NCI-H345 treated with DMSO at 0.1 percent for 48 hours (cell line): ENCODE measurements at regions not wholly inside any gene's neighbourhood (a gene's known extent, or its start where the extent isn't known, plus 50 kb on each side); places are given as distances from the start of the nearest gene placed in this dataset.
"Not testable (repeated sequence)": the region's sequence is repeated elsewhere in the genome, so short reads cannot be mapped to it uniquely, and the experiment has no call there.

Source experiments
- DNase-seq: peaks from one replicate; lab custom pipeline; 2025; ENCODE audit not compliant: unreplicated experiment; lab: John Stamatoyannopoulos, UW

DNA sequence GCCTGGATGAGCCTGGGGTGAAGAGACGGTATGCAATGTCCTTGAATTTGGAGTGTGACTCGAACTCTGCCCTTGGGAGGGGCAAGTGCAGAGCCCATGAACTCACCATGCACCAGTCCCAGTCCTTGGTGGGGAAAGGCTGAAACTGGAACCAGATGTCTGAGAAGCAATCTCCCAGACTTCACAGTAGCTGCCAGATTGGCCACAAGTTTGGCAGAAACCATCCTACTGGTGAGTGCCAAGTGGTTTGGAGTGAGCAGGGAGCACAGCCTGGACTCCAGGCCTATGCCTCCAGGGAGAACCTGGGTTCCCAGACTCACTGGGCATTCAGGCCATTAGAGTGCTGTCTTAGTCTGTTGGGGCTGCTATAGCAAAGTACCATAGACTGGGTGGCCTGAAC, 99.6 kb upstream of the LYZL1 start:
- DNase-seq: no peak

DNA sequence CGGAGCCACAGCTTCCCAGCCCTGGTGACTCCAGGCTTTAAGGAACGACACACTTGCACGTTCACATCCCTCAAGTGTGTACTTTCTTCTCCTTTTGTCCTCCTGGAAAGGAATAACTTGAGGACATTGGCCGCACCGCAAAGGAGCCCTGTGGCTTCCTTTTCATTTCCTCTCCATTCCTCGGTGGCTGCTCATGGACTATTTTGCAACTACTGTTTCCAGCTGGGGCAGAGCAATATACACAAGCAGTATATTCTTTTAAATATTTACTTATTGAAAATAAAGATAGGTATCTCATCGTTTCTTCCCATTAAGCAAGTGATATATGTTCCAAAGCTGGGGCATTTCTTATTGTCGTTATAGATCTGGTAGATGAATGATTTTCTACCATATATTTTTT, 97.2 kb upstream of the LYZL1 start:
- DNase-seq: no peak

DNA sequence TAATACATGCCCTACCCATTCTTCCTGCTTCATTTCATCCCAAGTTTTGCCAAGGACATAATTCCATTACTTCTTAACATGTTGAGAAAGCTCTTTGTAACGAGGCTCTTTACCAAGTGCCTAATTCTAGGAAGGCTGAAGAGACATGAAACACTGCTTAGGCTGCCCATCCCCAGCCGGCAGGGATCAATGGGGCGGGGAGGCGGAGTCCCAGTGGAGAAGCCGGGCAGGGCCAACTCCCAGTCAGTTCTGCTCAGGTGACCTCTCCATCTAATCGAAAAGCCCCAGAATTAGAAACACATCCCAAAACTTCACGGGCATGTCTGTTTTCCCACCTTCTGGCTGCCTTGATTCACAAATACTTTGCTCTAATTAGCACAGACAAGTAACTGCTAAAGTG, 89.5 kb upstream of the LYZL1 start:
- DNase-seq: no peak

DNA sequence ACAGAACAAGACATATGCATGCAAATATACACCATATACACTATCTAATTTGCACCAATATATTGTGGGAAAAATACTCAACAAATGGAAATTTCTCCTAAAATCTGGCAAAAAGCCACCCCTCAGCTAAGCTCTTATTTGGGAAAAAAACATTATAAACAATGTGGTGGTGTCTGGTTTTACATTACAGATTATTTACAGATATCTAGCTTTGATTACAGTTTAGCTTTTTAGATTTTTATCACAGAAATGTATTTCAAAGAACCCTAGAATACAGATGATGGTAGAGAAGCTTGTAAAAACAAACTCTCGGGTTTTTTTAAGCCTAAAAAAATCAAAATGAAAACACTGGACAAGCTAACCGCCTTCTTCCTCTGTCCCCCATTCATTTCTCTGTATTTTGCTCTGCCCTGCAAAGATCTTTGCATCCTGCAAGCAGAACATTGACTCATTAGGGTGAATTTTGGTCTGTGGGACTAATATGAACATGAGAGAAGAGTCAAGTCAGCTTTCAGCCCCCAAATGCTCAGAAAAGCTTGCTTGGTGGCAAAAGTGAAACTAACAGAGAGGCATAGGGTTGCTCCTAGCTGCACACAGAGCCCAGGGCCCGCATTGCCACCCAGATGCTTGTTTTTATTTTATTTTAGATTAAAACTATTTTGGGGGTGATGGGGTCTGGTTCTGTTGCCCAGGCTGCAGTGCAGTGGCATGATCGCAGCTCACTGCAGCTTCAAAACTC, 88.8 kb upstream of the LYZL1 start:
- no peak for DNase-seq

DNA sequence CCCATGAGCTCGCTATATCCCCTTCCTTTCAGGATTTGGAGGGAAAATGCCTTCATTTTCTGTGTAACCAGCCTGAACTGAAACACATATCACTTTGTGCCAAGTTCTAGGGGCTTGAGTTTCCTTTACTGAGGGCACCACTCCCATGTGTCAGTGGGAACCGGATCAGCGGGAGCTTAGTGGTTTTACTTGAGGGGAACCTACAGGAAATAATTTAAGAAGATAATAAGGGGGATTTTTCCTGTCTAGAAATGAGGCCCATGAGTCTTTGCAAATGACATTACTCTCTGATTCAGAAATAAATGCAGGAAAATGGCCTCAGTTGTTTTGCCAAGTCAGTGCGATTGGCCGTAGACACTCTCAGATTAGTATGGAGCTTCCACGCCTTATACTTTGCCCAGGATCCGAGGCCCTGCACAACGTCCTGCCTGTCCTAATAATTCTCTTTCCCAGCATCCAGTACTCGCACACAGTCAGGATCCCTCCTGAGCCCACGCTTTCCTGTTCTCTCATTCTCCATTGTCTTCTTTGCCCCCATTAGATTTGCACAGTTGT, 86.4 kb upstream of the LYZL1 start:
- no peak for DNase-seq

DNA sequence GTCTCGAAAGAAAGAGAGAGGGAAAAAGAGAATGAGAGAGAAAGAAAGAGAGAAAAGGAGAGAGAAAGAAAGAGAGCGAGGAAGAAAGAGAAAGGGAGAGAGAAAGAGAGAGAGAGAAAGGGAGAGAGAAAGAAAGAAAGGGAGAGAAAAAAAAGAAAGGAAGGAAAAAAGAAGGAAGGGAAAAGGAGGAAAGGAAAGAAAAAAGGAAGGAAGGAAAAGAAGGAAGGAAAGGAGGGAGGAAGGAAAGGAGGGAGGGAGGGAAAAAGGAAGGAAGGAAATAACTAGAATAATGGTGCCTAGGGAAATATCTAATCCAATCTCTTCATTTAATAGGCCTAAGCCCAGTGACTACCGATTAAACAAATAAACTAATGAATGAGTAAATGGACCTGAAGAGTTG, 85.4 kb upstream of the LYZL1 start:
- DNase-seq: no peak

DNA sequence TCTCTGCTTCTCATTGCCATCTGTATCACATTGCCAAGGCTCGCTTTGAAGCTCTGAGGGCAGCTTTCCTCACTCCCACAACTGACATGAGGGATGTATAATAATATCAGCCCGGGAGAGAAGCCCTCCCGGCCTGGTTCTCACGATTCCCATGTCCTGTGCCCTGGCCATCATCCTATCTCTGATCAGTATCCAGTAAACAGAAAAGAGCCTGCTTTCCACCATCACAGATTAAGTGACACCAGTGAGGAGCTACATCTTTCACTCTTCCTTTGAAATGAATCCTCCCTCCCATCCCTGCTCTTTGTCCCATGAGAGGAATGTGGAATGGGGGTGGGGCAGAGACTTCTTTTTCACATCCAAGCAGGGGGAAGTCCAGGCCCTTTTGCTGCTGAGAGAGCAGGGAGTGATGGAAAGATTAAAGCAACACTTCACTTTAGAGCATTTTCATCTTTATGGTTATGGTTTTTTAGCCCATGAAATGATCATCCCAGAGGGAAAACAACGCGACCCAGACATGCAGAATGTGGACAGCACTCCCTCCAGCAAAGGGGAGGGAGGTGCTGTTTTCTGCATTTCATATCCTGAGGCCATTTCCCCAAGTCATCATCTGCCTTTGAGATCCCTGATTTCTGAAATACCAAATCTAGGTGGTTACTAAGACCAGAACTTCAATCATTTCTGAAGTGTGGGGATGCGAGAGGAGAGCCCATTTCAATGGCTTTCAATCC, 84.6 kb upstream of the LYZL1 start:
- no peak for DNase-seq

DNA sequence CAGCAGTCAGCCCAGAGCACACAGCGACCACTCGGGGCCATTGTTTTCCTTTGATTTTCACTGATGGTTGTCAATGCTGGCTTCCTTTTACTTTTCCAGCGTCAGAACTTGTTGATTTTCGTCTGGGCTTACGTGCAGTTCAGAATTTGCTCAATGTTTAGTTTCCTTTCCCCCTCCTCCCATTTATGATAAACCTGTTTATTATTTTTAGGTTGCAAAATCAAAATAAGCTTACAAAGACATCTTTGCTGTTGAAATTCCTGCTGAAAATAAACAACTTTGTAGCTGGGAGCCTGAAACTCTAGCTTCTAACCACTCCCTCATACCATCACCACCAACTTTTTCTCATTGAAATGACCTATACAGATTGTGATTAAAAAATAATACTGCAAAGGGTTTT, 83.1 kb upstream of the LYZL1 start:
- DNase-seq: no peak

DNA sequence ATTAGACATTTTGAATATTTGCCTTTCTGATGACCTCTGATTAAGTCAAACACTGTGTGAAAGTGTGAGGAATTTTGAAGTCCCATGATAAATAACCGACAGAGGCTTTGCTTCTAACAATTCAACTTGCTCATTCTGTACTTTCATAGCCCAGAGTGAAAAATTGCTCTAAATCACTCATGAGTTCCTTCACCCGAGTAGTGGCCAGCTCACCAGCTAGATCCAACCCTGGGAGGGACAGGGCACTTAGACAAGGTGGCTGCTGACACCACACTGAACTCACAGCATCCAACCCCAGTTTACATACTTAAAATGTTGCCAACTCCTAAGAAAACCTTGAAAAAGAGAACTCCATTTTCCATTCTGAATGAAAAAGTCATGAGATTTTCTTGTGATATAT, 80.0 kb upstream of the LYZL1 start:
- no peak for DNase-seq

DNA sequence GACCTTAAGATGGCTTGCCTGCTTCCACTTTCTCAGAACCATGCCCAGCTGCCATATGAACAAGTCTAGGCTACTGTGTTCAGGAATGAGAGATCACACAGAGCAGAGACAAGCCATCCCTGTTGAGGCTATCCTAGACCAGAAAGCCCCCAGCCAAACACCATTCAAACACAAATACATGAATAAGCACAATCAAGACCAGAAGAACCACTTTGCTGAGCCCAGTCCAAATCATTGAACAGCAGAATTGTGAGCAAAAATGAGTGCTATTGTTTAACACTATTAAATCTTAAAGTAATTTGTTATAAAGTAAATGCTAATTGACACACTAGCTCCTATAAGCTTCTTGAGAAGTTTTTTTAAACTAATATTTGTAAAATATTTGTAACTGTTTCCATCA, 79.0 kb upstream of the LYZL1 start:
- DNase-seq: no peak

DNA sequence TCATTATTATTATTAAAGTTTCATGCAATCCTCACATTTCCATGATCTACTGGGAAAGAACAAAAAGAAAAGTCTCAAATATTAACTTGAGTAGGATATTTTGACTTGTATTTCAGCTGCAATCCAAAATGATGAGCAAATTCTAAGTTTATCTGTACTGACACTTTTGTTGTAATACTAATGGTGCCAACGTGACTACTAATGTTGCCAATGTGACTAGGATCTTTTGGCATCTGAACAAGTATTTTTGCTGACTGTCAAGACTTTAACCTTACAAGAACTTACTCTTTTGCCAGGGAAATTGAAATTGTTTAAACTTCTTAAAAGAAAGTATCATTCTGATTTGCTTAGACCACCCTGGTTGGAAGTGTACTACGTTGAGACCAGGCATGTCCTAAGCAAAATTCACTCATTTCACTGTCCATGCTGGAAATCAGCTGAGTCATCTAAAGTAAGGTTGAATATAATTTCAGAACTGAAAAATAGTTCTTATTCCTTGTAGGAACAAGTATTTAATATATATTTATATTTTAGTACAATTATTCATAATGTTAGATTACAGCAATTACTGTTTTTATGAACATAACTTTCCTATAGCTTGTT, 78.5 kb upstream of the LYZL1 start:
- no peak for DNase-seq

DNA sequence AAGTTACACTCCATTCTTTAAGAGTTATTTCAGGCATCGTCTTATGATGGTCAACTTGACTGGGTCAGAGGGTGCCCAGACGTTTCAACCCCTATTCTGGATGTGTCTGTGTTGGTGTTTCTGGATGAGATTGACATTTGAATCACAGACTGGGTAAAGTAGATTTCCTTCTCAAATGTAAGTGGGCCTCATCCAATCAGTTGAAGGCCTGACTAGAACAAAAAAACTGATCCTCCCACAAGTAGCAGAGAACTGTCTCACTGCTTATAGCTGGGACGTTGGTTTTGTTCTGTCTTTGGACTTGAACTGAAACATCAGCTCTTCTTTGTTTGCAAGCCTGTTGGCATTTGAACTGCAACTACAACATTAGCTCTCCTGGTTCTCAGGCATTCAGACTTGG, 76.3 kb upstream of the LYZL1 start:
- DNase-seq: no peak

DNA sequence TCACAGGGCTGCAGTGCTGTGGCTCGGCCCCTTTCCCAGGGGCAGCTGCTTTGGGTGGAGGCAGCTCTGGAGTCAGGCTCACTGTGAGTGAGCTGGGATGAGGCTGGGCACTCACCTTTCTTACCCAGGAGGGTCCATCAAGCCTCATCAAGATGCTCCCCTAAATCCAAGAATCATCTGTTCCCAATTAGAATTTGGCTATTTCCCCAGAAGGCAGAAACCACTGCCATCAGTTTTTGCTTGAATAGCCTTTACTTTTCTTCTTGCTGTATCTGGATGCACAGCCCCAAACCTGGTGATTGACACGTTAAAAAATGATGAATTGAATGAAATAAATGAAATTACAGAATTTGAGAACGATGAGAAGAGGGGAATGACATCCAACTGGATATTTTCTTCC, 74.3 kb upstream of the LYZL1 start:
- DNase-seq: no peak

DNA sequence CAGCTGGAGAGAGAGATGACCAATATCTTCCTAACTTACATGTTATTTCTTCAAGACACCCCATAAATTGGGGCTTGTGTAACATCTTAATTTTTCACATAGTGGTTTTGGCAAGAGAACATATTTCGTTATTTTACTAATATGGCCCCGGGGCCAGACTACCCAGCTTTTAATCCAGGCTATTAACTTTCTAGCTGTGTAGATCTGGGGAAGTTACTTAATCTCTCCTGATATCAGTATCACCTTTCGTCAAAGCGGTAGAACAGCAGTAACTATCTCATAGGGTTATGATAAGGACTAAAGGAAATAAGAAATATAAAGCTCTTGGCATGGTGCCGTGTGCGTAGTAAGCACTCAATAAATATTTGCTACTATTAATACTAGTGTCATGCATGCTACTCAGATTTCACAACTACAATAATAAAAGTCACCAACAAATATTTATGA, 71.6 kb upstream of the LYZL1 start:
- no peak for DNase-seq

DNA sequence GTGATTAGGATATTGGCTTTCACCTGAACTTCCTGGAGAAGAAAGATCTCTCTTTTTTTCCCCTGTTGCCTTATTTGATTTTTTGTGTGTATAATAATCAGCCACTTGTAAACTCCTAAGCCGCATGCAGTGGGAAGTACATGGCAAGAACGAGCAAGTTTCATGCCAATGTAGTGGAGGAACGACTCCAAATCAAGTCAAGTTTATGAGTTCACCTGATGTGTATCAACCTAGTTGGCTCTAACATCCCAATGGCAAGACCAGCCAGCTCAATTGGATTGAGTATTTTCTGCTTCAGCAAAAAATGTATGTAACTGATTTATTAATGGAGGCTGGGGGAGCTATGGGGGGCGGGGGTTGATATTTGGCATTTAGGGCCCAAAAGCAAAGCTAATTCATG, 65.5 kb upstream of the LYZL1 start:
- DNase-seq: no peak

DNA sequence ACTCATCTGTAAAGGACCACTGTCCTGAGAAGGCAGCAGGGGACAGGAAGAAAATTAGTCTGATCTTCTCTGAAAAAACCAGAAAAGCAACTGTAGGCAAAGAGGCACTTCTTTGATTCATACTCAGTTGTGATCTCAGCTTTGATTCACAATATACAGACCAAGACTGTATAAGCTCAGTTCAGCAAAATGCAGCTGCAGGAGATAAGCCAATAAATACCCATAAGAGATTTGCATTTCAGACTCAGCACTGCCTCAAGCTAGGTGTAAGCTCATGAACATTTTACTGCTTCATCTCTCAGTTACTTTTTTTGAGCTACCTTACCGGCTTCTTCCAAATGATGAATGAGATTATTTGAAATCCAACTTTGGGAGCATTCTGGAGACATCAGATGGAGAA, 64.2 kb upstream of the LYZL1 start:
- DNase-seq: no peak

DNA sequence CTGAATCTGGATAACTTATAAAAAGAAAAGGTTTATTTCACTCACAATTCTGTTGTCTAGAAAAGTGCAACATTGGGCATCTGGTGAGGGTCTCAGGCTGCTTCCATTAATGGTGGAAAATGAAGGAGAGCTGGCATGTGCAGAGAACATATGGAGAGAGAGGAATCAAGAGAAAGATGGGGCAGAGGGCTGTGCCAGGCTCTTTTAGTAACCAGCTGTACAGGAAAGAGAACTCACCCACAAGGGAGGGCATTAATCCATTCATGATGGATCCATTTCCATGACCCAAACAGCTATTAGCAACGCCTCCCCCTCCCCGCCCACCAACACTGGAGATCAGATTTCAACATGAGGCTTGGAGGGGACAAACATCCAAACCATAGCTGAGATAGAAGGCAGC, 61.7 kb upstream of the LYZL1 start:
- DNase-seq: no peak

DNA sequence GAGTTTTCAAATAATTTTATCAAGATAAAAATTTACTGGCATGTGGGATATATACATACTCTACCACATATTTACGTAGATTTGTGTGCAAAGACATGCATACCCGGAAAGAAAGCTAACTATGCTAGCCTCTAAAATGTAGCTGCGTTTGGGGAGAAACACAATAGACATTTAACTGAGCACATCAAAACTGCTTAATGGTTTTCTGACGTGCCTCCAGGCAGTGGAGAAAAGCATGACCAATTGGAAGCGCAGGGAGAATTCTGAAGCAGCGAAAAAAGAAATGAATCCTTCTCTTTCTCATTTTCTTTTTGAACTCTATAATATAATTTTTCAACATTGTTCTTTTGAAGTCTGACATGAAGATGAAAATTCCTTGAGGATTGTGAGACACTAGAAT, 60.3 kb upstream of the LYZL1 start:
- DNase-seq: no peak

DNA sequence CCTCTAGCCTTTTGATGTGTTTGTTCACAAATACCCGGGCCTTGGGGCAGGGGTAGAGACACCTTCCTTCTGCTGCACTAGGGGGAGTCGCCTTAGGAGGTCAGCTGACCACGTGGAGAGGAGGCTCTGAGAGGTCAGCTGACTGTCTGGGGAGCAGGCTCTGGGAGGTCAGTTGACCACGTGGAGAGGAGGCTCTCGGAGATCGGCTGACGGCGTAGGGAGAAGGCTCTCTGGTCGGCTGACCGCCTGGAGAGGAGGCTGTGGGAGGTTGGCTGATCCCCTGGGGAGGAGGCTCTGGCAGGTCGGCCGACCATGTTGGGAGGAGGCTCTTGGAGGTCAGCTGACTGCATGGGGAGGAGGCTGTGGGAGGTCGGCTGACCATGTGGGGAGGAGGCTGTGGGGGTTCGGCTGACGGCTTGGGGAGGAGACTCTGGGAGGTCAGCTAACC, 59.6 kb upstream of the LYZL1 start:
- DNase-seq: no peak

DNA sequence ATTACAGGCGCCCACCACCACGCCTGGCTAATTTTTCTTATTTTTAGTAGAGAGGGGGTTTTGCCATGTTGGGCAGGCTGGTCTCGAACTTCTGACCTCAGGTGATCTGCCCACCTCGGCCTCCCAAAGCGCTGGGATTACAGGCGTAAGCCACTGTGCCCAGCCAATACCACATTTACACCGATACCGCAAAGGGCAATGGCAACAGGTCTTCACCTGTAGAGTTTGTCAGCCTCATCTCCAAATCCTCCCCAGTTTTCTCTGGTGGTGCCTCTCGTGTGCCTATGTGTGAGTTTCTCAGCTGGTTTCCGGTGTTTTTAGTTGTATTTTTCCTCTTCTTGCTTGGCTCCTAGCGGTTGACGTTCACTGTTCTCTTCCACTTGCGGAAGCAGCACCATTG, 52.0 kb upstream of the LYZL1 start:
- DNase-seq: not testable (repeated sequence)

DNA sequence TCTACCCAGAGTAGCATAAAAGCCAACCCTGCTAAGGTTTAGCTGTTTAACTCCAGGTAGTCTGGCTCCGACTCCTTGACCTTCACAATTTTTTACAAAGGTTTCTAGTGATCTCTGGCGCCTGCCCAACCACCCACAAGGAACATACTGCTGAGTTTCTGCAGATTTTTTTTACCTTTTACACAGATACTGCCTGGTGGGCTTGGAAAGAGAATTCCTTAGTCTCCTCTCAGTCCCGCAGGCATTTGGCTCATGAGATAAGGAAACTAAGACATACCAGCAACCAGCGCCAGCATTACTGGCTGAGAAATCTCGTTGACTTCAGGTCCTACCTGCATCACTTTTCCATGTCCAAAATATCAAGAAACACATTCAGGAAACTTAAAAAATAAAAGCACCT, 51.1 kb upstream of the LYZL1 start:
- no peak for DNase-seq

DNA sequence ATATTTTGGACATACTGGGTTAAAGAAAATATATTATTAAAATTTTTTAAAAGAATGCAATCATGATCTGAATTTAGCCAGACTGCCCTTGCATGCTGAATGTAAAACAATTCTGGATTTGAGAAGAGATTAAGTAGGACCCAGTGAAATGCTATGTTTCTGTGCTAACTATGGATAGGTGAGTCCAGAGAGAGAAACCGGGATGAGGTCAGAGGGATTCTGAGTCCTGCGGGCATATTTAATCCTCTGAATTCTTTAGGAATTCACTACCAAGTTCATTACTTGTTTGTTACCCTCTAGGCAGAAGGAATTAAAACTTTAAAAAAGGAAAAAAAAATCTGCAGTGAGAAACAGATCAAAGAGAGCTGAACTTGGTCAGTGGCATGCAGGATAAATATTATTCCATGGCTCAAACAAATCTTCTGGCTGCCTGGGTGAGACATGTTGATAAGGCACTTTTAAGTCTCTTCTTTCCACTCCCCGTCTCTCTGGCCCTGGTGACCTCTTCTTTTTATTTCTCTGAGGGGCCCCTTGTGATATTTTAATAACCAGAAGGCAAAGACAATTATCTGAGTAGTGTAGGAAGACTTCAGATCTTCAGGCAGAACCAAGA, 50.2 kb upstream of the LYZL1 start:
- no peak for DNase-seq
